Skin of body (tissue), 1 donor: ENCODE measurements at regions not wholly inside any gene's neighbourhood (a gene's known extent, or its start where the extent isn't known, plus 50 kb on each side); places are given as distances from the start of the nearest gene placed in this dataset.
"Not testable (repeated sequence)": the region's sequence is repeated elsewhere in the genome, so short reads cannot be mapped to it uniquely, and the experiment has no call there.

Experiments
- DNase-seq: peaks from one replicate; lab custom pipeline; 2025; lab: John Stamatoyannopoulos, UW

GRCh38 chr5:124796495-124796894 lies 50.1 kb upstream of the ZNF608 start:
- DNase-seq = no peak

- no peak for DNase-seq
Observed at GRCh38 chr5:124797665-124798087, 51.2 kb upstream of the ZNF608 start.

GRCh38 chr5:124798890-124799289 lies 52.5 kb upstream of the ZNF608 start:
- DNase-seq = no peak

DNA sequence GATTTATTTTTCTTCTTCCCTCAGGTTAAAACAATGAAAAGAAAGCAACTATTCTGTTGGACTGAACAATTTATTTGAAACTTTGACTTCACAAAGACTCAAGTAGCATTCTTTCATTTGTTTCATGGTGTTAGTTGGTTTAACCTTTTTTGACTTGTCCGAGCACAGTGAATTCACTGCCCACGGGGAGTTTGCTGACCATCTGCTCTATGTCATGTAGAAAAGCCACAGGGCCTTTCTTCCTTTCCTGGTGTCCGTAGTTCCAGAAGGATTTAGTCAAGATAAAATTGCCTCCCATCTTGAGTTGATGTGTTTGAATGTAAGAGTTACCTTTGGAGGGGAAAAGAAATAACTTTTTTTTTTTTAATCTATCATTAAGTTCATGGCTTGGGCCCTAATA lies 55.1 kb upstream of the ZNF608 start:
- no peak for DNase-seq

- DNase-seq = no peak
Observed at GRCh38 chr5:124803617-124804323, 57.3 kb upstream of the ZNF608 start.

- DNase-seq = no peak
Observed at GRCh38 chr5:124806026-124806372, 59.6 kb upstream of the ZNF608 start.

- peak; percentile 61 for DNase-seq
Observed at GRCh38 chr5:124806373-124807077, 60.1 kb upstream of the ZNF608 start.

GRCh38 chr5:124808842-124809268 lies 62.4 kb upstream of the ZNF608 start:
- no peak for DNase-seq

DNA sequence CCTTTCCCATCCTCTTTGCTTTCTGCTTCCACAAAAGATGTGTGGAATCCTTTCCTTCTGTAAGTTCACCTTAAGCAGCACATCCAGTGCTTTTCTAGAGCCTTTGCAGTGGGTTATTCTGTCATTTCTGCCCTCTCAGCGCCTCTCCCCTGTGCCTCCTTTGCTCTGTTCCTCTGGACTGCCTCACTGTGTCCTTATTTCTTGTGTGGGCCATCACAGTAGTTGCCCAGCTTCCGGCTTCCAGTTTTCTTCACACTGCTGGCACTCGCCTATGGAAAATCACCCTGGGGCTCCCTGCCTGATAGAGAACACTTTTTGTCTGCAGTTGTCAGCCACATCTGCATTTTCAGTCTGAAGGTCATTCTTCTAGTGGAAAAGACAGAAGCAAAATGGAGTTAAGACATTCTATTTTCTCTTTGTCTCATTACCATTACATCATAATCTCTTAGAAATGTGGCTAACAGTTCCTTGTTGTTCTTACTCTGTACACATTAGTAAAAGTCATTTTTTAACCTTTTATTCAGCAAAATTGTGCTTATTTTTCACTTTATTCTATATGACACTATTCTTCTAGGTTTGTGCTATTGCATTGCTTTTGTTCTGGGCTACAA lies 64.1 kb upstream of the ZNF608 start:
- DNase-seq = no peak

- DNase-seq = no peak
Observed at GRCh38 chr5:124812771-124813358, 66.4 kb upstream of the ZNF608 start.

DNA sequence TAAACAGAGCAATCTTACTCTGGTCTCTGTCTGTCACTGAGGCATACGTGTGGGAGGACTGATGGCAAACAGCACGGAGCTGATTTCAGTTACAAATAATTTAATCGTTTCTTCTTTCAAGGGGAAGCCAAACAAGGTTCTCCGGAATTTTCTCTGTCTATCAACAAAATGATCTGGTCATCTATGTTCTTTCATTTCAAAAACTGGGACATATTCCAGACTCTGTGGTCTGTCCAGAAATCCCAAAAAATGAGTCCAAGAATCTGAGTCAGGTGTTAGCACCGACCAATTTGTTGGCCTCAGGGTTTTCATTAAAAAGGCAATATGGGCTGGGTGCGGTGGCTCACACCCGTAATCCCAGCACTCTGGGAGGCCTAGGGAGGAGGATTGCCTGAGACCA lies 69.9 kb upstream of the ZNF608 start:
- no peak for DNase-seq

DNA sequence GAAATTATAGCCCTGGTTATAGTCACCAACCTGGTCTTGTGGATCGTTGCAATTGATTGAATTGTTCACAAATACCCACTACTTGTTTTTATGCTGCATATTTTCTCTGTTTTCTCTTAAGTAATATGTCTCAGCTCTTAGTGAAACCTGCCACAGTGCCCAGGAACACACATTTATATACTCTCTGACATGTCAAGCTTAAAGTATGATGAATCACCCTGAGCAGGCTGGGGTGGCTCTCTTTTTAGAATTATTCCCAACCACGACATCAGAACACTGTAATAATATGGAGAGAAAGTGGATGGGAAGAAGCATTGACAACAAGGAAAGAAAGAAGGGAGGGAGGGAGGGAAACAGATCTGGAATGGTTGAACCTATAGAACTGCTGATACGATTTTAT lies 72.8 kb upstream of the ZNF608 start:
- no peak for DNase-seq

GRCh38 chr5:124822647-124823046 lies 76.2 kb upstream of the ZNF608 start:
- no peak for DNase-seq

- DNase-seq = no peak
Observed at GRCh38 chr5:124823380-124823779, 76.9 kb upstream of the ZNF608 start.

GRCh38 chr5:124824637-124825158 lies 78.3 kb upstream of the ZNF608 start:
- DNase-seq = no peak

DNA sequence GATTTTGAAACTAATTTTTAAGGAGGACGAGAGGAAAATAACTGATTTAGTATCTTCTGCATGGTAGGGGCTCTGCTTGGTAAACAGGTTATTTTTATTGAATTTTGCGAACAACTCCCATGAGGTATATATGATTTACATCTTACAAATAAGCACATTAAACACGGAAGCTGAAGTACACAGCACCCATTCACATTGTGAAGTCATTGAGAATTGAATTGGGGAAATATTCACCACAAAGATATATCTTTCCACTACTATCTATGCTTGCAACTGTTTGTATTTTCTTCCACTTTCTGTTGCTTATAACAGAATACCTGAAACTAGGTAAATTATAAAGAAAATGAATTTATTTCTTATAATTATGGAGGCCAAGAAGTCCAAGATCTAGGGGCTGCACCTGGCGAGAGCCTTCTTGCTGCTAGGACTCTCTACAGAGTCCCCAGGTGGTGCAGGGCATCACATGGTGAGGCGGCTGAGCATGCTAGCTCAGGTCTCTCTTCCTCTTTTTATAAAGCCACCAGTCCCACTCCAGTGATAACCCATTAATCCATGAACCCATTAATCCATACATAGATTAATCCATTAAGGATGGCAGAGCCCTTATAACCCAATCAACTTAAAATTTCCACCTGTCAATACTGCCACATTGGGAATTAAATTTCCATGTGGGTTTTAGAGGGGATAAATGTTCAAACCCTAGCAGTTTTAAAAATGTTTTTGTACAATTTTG lies 79.0 kb upstream of the ZNF608 start:
- DNase-seq = no peak

- DNase-seq = no peak
Observed at GRCh38 chr5:124825983-124826337, 79.5 kb upstream of the ZNF608 start.

GRCh38 chr5:124828731-124829234 lies 82.3 kb upstream of the ZNF608 start:
- no peak for DNase-seq

DNA sequence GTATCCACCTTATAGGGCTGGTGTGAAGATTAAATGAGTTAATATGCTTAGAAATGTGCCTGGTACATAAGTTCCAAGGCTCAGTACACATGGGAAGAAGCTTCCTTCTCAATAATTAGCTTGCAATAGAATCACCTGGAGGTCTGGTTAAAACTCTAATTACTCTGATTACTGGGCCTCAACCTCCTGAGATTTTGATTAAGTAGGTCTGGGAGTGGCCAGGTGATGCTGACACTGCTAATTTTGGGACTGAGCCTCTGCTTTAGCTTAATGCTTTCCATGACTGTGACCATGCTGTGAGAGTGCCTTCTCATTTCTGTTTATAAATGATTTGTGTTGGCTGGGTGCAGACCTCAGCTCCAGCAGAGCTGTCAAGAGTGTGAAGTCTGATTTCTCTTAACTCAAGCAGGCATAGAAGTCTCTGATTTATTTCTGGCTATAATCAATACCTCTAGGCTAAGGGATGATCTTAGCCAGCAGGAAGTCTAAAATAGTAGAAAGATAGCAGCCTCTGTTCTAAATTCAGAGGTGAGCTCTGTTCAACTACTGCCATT lies 85.3 kb upstream of the ZNF608 start:
- DNase-seq = no peak

- DNase-seq = no peak
Observed at GRCh38 chr5:124832510-124832909, 86.1 kb upstream of the ZNF608 start.

DNA sequence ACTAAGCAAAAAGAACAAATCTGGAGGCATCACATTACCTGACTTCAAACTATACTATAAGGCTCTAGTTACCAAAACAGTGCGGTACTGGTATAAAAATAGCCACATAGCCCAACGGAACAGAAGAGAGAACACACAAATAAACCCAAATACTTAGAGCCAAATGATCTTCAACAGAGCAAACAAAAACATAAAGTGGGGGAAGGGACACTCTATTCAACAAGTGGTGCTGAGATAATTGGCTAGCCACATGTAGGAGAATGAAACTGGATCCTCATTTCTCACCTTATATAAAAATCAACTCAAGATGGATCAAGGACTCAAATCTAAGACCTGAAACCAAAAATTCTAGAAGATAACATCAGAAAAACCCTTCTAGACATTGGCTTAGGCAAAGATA lies 89.9 kb upstream of the ZNF608 start:
- DNase-seq = not testable (repeated sequence)
